CD4-positive, alpha-beta T cell treated with Interleukin-15 for 1 hour (primary cell): ENCODE measurements at regions not wholly inside any gene's neighbourhood (a gene's known extent, or its start where the extent isn't known, plus 50 kb on each side); places are given as distances from the start of the nearest gene placed in this dataset.

Source experiments
- DNase-seq: peaks from one replicate; pipeline ENCODE4 v3.0.0-alpha.2; 2020

DNA sequence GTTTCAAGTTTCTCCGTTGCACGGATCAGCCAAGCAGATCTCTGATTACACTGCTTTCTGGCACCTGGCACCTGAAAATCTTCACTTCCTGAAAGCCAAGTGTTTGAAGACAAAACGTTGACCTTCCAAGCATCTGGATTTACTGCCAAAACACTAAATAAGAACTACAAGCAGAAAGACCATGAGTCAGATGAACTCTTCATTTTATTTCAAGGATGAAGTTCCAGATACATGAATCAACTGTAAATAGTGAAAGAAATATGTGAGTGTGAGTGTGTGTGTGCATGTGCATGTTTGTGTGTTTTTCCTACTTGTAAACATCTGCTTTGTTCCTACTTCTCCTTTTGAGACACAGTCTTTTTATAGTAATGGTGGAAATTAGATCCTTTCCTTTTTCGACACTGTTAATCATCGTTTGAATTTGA, 60.0 kb upstream of the DTNA start:
- DNase-seq = no peak

- DNase-seq = no peak
Observed at GRCh38 chr18:34651586-34652369, 58.3 kb upstream of the DTNA start.

GRCh38 chr18:34655131-34655530, 55.0 kb upstream of the DTNA start:
- DNase-seq = no peak

DNA sequence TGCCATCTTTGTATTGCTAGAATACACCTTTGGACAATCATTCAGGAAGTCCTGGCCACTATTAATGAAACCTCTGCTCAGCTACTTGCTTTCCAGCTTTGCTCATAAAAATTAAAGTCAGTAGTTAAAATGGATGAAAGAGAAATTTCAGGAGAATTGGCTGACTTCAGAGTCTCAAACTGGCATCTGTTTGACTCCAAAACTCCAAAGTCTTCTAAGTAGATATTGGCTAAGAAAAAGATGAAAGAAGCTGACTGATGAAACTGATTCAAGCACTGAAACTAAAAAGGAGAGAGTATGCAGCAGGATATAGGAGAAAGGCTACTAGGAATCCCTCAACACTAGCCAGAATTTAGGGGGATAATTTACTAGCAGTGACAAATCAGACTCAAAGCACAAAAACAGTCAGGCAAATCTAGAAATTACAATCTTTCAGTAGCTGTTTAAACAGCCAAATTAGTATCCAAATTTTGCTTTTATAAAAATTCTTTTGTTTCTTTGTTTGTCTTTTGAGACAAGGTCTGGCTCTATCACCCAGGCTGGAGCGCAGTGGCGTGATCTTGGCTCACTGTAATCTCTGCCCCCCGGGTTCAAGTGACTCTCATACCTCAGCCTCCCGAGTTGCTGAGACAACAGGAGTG, 52.1 kb upstream of the DTNA start:
- DNase-seq = no peak

- DNase-seq = peak; percentile 17
Observed at GRCh38 chr18:34659579-34660517, 50.2 kb upstream of the DTNA start.
